ENCODE measurements at regions not wholly inside any gene's neighbourhood (a gene's known extent, or its start where the extent isn't known, plus 50 kb on each side); places are given as distances from the start of the nearest gene placed in this dataset.

DNA sequence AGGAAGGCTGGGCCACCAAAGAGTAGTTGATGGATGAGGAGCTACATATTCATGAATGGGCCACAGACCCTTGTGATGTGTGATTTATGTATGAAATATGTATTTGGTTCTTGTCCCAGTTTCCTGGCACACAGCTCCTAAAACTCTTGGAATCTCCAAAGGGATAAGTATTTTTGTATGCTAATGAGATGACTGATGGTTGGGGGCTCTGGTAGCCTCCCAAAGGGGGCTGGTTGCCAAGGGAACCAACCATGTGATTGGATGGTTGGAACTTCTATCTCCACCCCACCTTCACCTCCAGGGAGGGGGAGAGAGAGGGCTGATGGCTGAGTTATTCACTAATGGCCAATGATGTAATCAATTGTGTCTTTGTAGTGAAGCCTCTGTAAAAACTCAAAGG, 77.1 kb downstream of the ZNF281 start:
- H3K9me3 ChIP-seq, result no peaks in the 10 kb centered on the region
- H3K4me1 ChIP-seq (ENCODE audit: control insufficient read depth in 1 of 2, low read depth in 2 of 2), result no peaks in the 10 kb centered on the region
- no peak for ATAC-seq (ENCODE audit: insufficient number of reproducible peaks, low FRiP score, low read depth)
- no peak overlapping the region for H3K4me3 ChIP-seq
- H3K27me3 ChIP-seq (replicated peaks; ENCODE audit: insufficient read depth), result no peaks in the 10 kb centered on the region
- no peak overlapping the region for H3K27ac ChIP-seq
- DNase-seq (ENCODE audit: low spot score), result no peak
- TF ChIP-seq, protein P1, sequence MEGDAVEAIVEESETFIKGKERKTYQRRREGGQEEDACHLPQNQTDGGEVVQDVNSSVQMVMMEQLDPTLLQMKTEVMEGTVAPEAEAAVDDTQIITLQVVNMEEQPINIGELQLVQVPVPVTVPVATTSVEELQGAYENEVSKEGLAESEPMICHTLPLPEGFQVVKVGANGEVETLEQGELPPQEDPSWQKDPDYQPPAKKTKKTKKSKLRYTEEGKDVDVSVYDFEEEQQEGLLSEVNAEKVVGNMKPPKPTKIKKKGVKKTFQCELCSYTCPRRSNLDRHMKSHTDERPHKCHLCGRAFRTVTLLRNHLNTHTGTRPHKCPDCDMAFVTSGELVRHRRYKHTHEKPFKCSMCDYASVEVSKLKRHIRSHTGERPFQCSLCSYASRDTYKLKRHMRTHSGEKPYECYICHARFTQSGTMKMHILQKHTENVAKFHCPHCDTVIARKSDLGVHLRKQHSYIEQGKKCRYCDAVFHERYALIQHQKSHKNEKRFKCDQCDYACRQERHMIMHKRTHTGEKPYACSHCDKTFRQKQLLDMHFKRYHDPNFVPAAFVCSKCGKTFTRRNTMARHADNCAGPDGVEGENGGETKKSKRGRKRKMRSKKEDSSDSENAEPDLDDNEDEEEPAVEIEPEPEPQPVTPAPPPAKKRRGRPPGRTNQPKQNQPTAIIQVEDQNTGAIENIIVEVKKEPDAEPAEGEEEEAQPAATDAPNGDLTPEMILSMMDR (IDR thresholded peaks at IDR 0.05), result no peak
- no peaks in the 10 kb centered on the region for H3K36me3 ChIP-seq

DNA sequence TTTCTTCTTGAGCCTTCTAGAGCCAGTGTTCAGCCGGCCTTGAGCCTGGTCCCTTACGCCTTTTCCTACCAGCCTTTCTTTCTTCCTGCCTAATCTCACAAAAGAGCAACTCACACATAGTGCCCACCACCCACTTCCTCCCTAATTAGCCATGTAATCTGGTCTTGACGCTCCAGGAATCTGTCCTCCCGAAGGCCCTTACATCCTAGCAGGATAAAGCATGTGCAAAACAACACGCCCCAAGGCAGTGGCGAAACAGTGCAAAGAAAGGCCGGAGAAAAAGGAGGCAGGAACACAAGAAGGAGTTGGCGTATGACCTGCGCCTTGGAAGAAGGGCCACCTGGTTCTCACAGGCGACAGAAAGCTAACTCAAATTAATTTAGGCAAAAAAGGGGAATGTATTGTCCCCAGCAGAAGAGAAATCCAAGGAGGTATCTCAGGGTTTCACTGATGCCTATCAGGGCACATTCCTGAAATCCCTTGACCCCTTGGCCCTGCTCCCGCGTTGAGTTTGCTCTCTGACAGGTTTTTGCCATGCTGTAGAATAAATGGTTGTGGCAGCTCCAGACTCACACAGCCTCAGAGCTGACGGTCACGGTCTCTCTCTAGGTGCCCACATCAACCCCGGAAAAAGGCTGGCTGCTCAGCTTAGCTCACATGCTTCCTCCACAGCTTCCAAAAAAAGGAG, 79.0 kb downstream of the ZNF281 start:
- ATAC-seq (ENCODE audit: insufficient number of reproducible peaks, low FRiP score, low read depth) (no peak), DNase-seq (ENCODE audit: low spot score) (no peak)
- no peak overlapping the region for H3K27ac ChIP-seq
- H3K36me3 ChIP-seq, result no peaks in the 10 kb centered on the region
- TF ChIP-seq, protein P1 (IDR thresholded peaks at IDR 0.05), result no peak
- H3K9me3 ChIP-seq, result no peaks in the 10 kb centered on the region
- H3K4me3 ChIP-seq, result no peak overlapping the region
- H3K27me3 ChIP-seq (replicated peaks; ENCODE audit: insufficient read depth), result no peaks in the 10 kb centered on the region
- H3K4me1 ChIP-seq (ENCODE audit: control insufficient read depth in 1 of 2, low read depth in 2 of 2), result no peaks in the 10 kb centered on the region

DNA sequence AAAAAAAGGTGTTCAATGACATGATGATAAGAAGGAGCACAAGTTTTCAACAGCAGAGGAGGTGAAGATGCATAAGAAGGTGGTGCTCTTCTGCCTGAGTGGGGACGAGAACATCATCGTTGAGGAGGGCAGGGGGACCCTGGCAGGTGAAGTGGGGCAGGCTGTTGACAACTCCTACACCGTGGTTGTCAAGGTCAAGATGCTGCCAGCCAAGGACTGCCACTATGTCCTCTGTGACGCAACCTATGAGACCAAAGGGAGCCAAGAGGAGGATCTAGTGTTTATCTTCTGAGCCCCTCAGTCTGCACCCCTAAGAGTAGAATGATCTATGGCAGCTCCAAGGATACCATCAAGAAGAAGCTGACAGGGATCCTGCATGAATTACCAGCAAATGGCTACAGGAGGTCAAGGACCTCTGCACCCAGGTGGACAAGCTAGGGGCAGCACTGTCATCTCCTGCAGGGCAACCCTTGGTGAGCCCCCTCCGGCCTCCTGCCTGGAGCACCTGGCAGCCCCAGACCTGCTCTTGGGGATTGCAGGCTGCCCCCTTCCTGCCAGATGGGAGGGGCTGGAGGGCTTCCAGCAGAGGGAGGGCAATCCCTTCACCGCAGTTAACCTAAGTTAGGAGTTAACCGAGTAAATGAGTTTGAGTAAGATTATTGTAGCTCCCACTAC, 80.5 kb downstream of the ZNF281 start:
- H3K27me3 ChIP-seq (replicated peaks; ENCODE audit: insufficient read depth), result no peaks in the 10 kb centered on the region
- H3K27ac ChIP-seq, result no peak overlapping the region
- no peaks in the 10 kb centered on the region for H3K9me3 ChIP-seq
- ATAC-seq (ENCODE audit: insufficient number of reproducible peaks, low FRiP score, low read depth), result no peak
- DNase-seq (ENCODE audit: low spot score), result no peak
- TF ChIP-seq, protein P1 (IDR thresholded peaks at IDR 0.05), result no peak
- no peaks in the 10 kb centered on the region for H3K4me1 ChIP-seq (ENCODE audit: control insufficient read depth in 1 of 2, low read depth in 2 of 2)
- H3K4me3 ChIP-seq, result no peak overlapping the region
- no peaks in the 10 kb centered on the region for H3K36me3 ChIP-seq

DNA sequence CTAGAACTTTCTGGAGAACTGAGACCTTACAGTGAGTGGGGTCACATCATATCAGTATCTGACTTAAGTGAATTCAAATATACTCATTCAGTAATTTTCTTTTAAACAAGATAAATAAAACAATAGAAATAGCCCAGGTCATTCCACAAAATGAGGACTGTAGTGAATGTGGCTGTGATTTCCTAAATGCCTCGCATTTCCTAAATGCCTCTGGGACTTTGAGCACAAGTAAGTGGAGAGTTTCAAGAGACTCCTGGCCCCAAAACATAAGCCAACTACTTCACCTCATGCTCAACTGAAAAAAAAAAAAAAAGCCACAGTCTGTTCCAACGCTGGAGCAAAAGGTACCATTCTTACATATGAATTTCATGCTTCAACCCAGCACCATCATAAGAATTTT, 81.5 kb downstream of the ZNF281 start:
- TF ChIP-seq, protein P1 (IDR thresholded peaks at IDR 0.05), result no peak
- Histone ChIP-seq H3K4me1 (ENCODE audit: control insufficient read depth in 1 of 2, low read depth in 2 of 2) (no peaks in the 10 kb centered on the region), H3K4me3 (no peak overlapping the region), H3K36me3 (no peaks in the 10 kb centered on the region), H3K9me3 (no peaks in the 10 kb centered on the region), H3K27me3 (replicated peaks; ENCODE audit: insufficient read depth) (no peaks in the 10 kb centered on the region), H3K27ac (no peak overlapping the region)
- ATAC-seq (ENCODE audit: insufficient number of reproducible peaks, low FRiP score, low read depth), result no peak
- no peak for DNase-seq (ENCODE audit: low spot score)

DNA sequence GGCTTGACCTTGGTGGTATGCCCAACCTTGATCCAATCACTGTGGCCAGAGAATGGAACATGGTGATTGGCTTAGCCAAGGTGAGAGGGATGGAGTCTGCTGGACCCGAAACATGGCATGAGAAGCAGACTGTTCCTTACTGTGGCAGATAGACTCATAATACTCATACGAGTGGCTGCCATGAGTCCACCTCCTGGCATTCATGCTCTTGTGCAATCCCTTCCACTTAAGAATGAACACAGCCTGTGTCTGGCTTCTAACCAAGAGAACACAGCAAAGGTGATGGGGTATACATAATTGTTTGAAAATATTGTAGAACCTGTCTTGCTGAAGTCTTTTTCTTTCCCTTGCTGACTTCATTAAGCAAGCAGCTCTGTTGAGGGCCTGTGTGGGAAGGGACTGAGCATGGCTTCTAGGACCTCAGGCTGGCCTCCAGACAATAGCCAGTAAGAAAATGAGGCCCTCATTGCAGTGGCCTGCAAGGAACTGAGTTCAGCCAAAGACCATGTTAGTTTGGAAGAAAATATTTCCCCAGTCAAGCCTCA, 85.9 kb downstream of the ZNF281 start:
- Histone ChIP-seq H3K4me3 (no peak overlapping the region), H3K27me3 (replicated peaks; ENCODE audit: insufficient read depth) (no peaks in the 10 kb centered on the region), H3K27ac (no peak overlapping the region), H3K36me3 (no peaks in the 10 kb centered on the region), H3K4me1 (ENCODE audit: control insufficient read depth in 1 of 2, low read depth in 2 of 2) (no peaks in the 10 kb centered on the region), H3K9me3 (no peaks in the 10 kb centered on the region)
- DNase-seq (ENCODE audit: low spot score) (no peak), ATAC-seq (ENCODE audit: insufficient number of reproducible peaks, low FRiP score, low read depth) (no peak)
- TF ChIP-seq, protein P1 (IDR thresholded peaks at IDR 0.05), result no peak
